ENCODE measurements at regions not wholly inside any gene's neighbourhood (a gene's known extent, or its start where the extent isn't known, plus 50 kb on each side); places are given as distances from the start of the nearest gene placed in this dataset.

- DNase-seq (no peak), ATAC-seq (ENCODE audit: low read depth) (no peak)
- POLR2A ChIA-PET (ENCODE audit: unreplicated experiment) = no interaction called here
- Histone ChIP-seq H2AK5ac (ENCODE audit: low read depth, low read length) (no peak overlapping the region), H3K4me2 (ENCODE audit: low read depth, low read length) (no peak overlapping the region), H3K4me3 (ENCODE audit: insufficient read depth, low read depth, low read length) (no peak overlapping the region), H2BK5ac (ENCODE audit: low read depth, low read length, poor library complexity, severe bottlenecking) (no peak overlapping the region), H3K56ac (ENCODE audit: extremely low read depth, insufficient read depth, low read length) (no peak overlapping the region), H2AK9ac (replicated peaks; ENCODE audit: low read depth, low read length, poor library complexity) (no peak overlapping the region), H3K4me1 (ENCODE audit: control insufficient read depth, insufficient read depth, low read length) (no peaks in the 10 kb centered on the region), H2AFZ (replicated peaks; ENCODE audit: low read length, poor library complexity) (no peak overlapping the region), H3K79me1 (ENCODE audit: low read depth in 1 of 2, low read length in 2 of 2) (no peaks in the 10 kb centered on the region), H3K14ac (replicated peaks; ENCODE audit: low read depth, low read length) (no peak overlapping the region), H4K8ac (ENCODE audit: low read depth in 2 of 2, low read length in 2 of 2) (no peak overlapping the region), H3K9me1 (ENCODE audit: insufficient read depth, low read length) (no peaks in the 10 kb centered on the region), H3K36me3 (ENCODE audit: control insufficient read depth, insufficient read depth, low read length) (no peaks in the 10 kb centered on the region), H3K4ac (ENCODE audit: low read depth, low read length) (no peak overlapping the region), H2BK15ac (ENCODE audit: low read depth, low read length) (no peak overlapping the region), H4K91ac (ENCODE audit: insufficient read depth, low read depth, low read length) (no peak overlapping the region), H3K23ac (ENCODE audit: low read depth, low read length) (no peak overlapping the region), H3K18ac (ENCODE audit: low read depth, low read length) (no peak overlapping the region), H4K20me1 (ENCODE audit: insufficient read depth, low read length) (no peaks in the 10 kb centered on the region), H2BK20ac (ENCODE audit: low read depth, low read length) (no peak overlapping the region), H3K27me3 (ENCODE audit: control insufficient read depth, insufficient read depth, low read length) (no peaks in the 10 kb centered on the region; the same call in 1 of the 2 replicates), H3K27ac (ENCODE audit: insufficient read depth, low read length) (no peak overlapping the region), H3K9me3 (ENCODE audit: control insufficient read depth, insufficient read depth, low read length) (no peaks in the 10 kb centered on the region), H4K5ac (ENCODE audit: low read depth, low read length) (no peak overlapping the region), H2BK120ac (ENCODE audit: low read depth, low read length) (no peak overlapping the region), H3K9ac (ENCODE audit: low read depth, low read length) (no peak overlapping the region)
- in situ Hi-C loops (cut with MboI; ENCODE audit: low sequenced_read_pairs) (no loop called here), intact Hi-C loops (cut with micrococcal nuclease) (no loop called here), dilution Hi-C loops (cut with HindIII; ENCODE audit: low sequenced_read_pairs, unreplicated experiment) (no loop called here)
- CTCF ChIA-PET = no interaction called here
- BruUV-seq (replicated peaks) = no TSS peak
- no peak for TF ChIP-seq USF2 (IDR thresholded peaks at IDR 0.05; ENCODE audit: low read depth, low read length)
- TF ChIP-seq POLR2A (IDR thresholded peaks at IDR 0.05; ENCODE audit: low read depth, low read length) = no peak
- no peak for TF ChIP-seq CEBPB (IDR thresholded peaks at IDR 0.05; ENCODE audit: low read depth, low read length)
- no peak for TF ChIP-seq SMC3 (IDR thresholded peaks at IDR 0.05; ENCODE audit: low read depth, low read length)
- TF ChIP-seq CHD1 (IDR thresholded peaks at IDR 0.05; ENCODE audit: low read depth, low read length) = no peak
- TF ChIP-seq MAFK (IDR thresholded peaks at IDR 0.05; ENCODE audit: low read depth, low read length) = no peak
- TF ChIP-seq RFX5 (IDR thresholded peaks at IDR 0.05; ENCODE audit: low read depth, low read length) = no peak
- TF ChIP-seq MAZ (IDR thresholded peaks at IDR 0.05; ENCODE audit: borderline replicate concordance, low read depth, low read length) = no peak
- no peak for TF ChIP-seq ELK1 (IDR thresholded peaks at IDR 0.05; ENCODE audit: borderline replicate concordance, low read depth, low read length)
- TF ChIP-seq RAD21 (IDR thresholded peaks at IDR 0.05; ENCODE audit: low read length) = no peak
- TF ChIP-seq BHLHE40 (IDR thresholded peaks at IDR 0.05; ENCODE audit: low read depth, low read length) = no peak
- TF ChIP-seq FOS (IDR thresholded peaks at IDR 0.05; ENCODE audit: low read depth, low read length) = no peak
- TF ChIP-seq CTCF (conservative IDR thresholded peaks at IDR 0.05; ENCODE audit: low read depth, low read length) = no peak
- no peak for TF ChIP-seq MXI1 (IDR thresholded peaks at IDR 0.05; ENCODE audit: borderline replicate concordance, low read depth, low read length)
- no peak for TF ChIP-seq RCOR1 (IDR thresholded peaks at IDR 0.05; ENCODE audit: insufficient replicate concordance, low read length)
- WGBS, 2 experiments (ENCODE audit: extremely low coverage in 2 of 2, insufficient read length in 1 of 2) = no CpG with 5 or more reads among the region's 1 CpG
Measured at GRCh38 chr14:54114941-54115340, 158.3 kb upstream of the BMP4 start.
